Caco-2 (cell line): ENCODE measurements at regions not wholly inside any gene's neighbourhood (a gene's known extent, or its start where the extent isn't known, plus 50 kb on each side); places are given as distances from the start of the nearest gene placed in this dataset.
A peak's percentile ranks its signal among the peaks of the same experiment; 100 is the strongest.

Experiments
- BruUV-seq: library from RNA; stranded (reverse); fragments of 400-500 nt; replicated peaks from 2 replicates; lab custom pipeline; 2021; lab: Mats Ljungman, UMichigan
- CTCF ChIA-PET: fragments of 300-600 bp; sonication (Branson Sonifier 250); formaldehyde crosslinking; loops from one replicate; lab custom pipeline; 2022; ENCODE audit warnings: antibody characterized with exemption; lab: Charles Lee
- POLR2A ChIA-PET: fragments of 300-600 bp; sonication (Branson Sonifier 250); formaldehyde crosslinking; loops from one replicate; lab custom pipeline; 2022; ENCODE audit warnings: antibody characterized with exemption; lab: Charles Lee
- DNase-seq, 2 experiments: peaks; one replicate each; pipeline versions ENCODE4 v3.0.0 to v3.0.0-alpha.2; 2020 to 2022
- H3K27me3 ChIP-seq: replicated peaks from 2 replicates; pipeline ENCODE4 v1.6.0; 2011; ENCODE audit warnings: low read length; ENCODE audit not compliant: control insufficient read depth, insufficient read depth
- H3K36me3 ChIP-seq: 2 replicates; pipeline ENCODE4 v1.5.1; 2011; ENCODE audit warnings: low read length; ENCODE audit not compliant: control insufficient read depth, insufficient read depth
- H3K4me1 ChIP-seq: fragments of 250-450 bp; sonication (Bioruptor Pico); 2 replicates; pipeline ENCODE4 v1.5.1; 2020; ENCODE audit warnings: mild to moderate bottlenecking
- H3K4me3 ChIP-seq: 2 replicates; pipeline ENCODE4 v1.5.1; 2011; ENCODE audit warnings: low read depth, mild to moderate bottlenecking, control low read depth, low read length
- H3K9me3 ChIP-seq: fragments of 250-450 bp; sonication (Bioruptor Pico); 2 replicates; pipeline ENCODE4 v1.5.1; 2020; ENCODE audit warnings: mild to moderate bottlenecking, moderate library complexity
- H3K27ac Mint-ChIP-seq: one replicate; pipeline ENCODE4 v1.8.0; 2022; ENCODE audit warnings: mixed read lengths; ENCODE audit not compliant: unreplicated experiment
- H3K27me3 Mint-ChIP-seq: one replicate; pipeline ENCODE4 v1.8.0; 2022; ENCODE audit warnings: mixed read lengths; ENCODE audit not compliant: insufficient read depth, unreplicated experiment
- H3K36me3 Mint-ChIP-seq: one replicate; pipeline ENCODE4 v1.8.0; 2022; ENCODE audit warnings: mild to moderate bottlenecking, mixed read lengths; ENCODE audit not compliant: insufficient read depth, unreplicated experiment
- H3K4me1 Mint-ChIP-seq: one replicate; pipeline ENCODE4 v1.8.0; 2022; ENCODE audit warnings: low read depth, mixed read lengths; ENCODE audit not compliant: unreplicated experiment
- H3K4me3 Mint-ChIP-seq: one replicate; pipeline ENCODE4 v1.8.0; 2022; ENCODE audit warnings: mild to moderate bottlenecking, moderate library complexity, mixed read lengths; ENCODE audit not compliant: unreplicated experiment
- H3K9me3 Mint-ChIP-seq: one replicate; pipeline ENCODE4 v1.8.0; 2022; ENCODE audit warnings: mixed read lengths; ENCODE audit not compliant: unreplicated experiment
- CTCF ChIP-seq, 2 experiments: fragments of 200-600 bp in 1 of 2; IDR thresholded peaks; 1 replicate in 1 of 2; 2 replicates in 1 of 2; pipeline versions ENCODE4 v1.5.1 to v1.8.0; 2011 to 2022; ENCODE audit warnings: antibody characterized with exemption in 1 of 2, control low read depth in 1 of 2, inconsistent platforms in 1 of 2, low read depth in 1 of 2, low read length in 1 of 2, mild to moderate bottlenecking in 1 of 2, moderate library complexity in 1 of 2; ENCODE audit not compliant: insufficient read depth in 1 of 2, severe bottlenecking in 1 of 2, unreplicated experiment in 1 of 2
- intact Hi-C: fragments of 100-400 bp; cut with micrococcal nuclease; formaldehyde crosslinking; loops from one replicate; pipeline ENCODE4 v1.10.0; 2022; ENCODE audit not compliant: unreplicated experiment

- Mint-ChIP-seq H3K9me3 (no peaks in the 10 kb centered on the region), H3K4me3 (no peak overlapping the region), H3K27me3 (no peaks in the 10 kb centered on the region), H3K4me1 (peaks cover 6% of the 10 kb centered on the region), H3K36me3 (no peaks in the 10 kb centered on the region), H3K27ac (no peak overlapping the region)
- Histone ChIP-seq H3K36me3 (no peaks in the 10 kb centered on the region), H3K9me3 (no peaks in the 10 kb centered on the region), H3K4me3 (no peak overlapping the region), H3K27me3 (no peaks in the 10 kb centered on the region), H3K4me1 (peaks cover 6% of the 10 kb centered on the region; the same call in 1 of the 2 replicates)
- intact Hi-C loops, result no loop called here
- DNase-seq, result no peak
- BruUV-seq, result no TSS peak
- TF ChIP-seq CTCF (IDR thresholded peaks at IDR 0.05; ENCODE audit: insufficient read depth in 1 of 2, low read depth in 1 of 2, low read length in 1 of 2, severe bottlenecking in 1 of 2, unreplicated experiment in 1 of 2), result no peak
- CTCF ChIA-PET, result no interaction called here
- POLR2A ChIA-PET, result no interaction called here
Measured at GRCh38 chr6:28664870-28665396, 139.3 kb downstream of the GPX5 start.

- no TSS peak for BruUV-seq
- intact Hi-C loops, result no loop called here
- Mint-ChIP-seq H3K27me3 (no peaks in the 10 kb centered on the region), H3K4me1 (no peaks in the 10 kb centered on the region), H3K4me3 (peak overlapping the region; percentile 65), H3K27ac (peak overlapping the region; percentile 14), H3K9me3 (no peaks in the 10 kb centered on the region), H3K36me3 (peaks cover 14% of the 10 kb centered on the region)
- POLR2A ChIA-PET, result no interaction called here
- H3K36me3 ChIP-seq, result no peaks in the 10 kb centered on the region
- no peak for TF ChIP-seq CTCF (IDR thresholded peaks at IDR 0.05; ENCODE audit: insufficient read depth in 1 of 2, low read depth in 1 of 2, low read length in 1 of 2, severe bottlenecking in 1 of 2, unreplicated experiment in 1 of 2)
- CTCF ChIA-PET, result interaction anchor here (0.9 kb wide), 1 partner anchor 164 kb away, joined by 3 read pairs; no protein-coding TSS in a partner anchor
- H3K4me1 ChIP-seq, result peaks cover 14% of the 10 kb centered on the region
- H3K27me3 ChIP-seq, result no peaks in the 10 kb centered on the region
- no peaks in the 10 kb centered on the region for H3K9me3 ChIP-seq
- H3K4me3 ChIP-seq, result no peak overlapping the region
- no peak for DNase-seq
Measured at GRCh38 chr6:28673417-28673786, 147.7 kb downstream of the GPX5 start.

- Mint-ChIP-seq H3K27me3 (no peaks in the 10 kb centered on the region), H3K4me1 (no peaks in the 10 kb centered on the region), H3K9me3 (no peaks in the 10 kb centered on the region), H3K27ac (peak overlapping the region; percentile 14), H3K4me3 (peak overlapping the region; percentile 65), H3K36me3 (peaks cover 14% of the 10 kb centered on the region)
- Histone ChIP-seq H3K9me3 (no peaks in the 10 kb centered on the region), H3K4me3 (peak overlapping the region; percentile 14), H3K36me3 (no peaks in the 10 kb centered on the region), H3K27me3 (no peaks in the 10 kb centered on the region), H3K4me1 (peaks cover 14% of the 10 kb centered on the region)
- intact Hi-C loops, result no loop called here
- no TSS peak for BruUV-seq
- POLR2A ChIA-PET, result no interaction called here
- CTCF ChIA-PET, result interaction anchor here (0.9 kb wide), 1 partner anchor 163 kb away, joined by 3 read pairs; no protein-coding TSS in a partner anchor
- no peak for TF ChIP-seq CTCF (IDR thresholded peaks at IDR 0.05; ENCODE audit: insufficient read depth in 1 of 2, low read depth in 1 of 2, low read length in 1 of 2, severe bottlenecking in 1 of 2, unreplicated experiment in 1 of 2)
- peak in 1 of 2 experiments; percentile 70 for DNase-seq
Measured at GRCh38 chr6:28673787-28674671, 148.3 kb downstream of the GPX5 start.
